ENCODE measurements at regions not wholly inside any gene's neighbourhood (a gene's known extent, or its start where the extent isn't known, plus 50 kb on each side); places are given as distances from the start of the nearest gene placed in this dataset.

DNA sequence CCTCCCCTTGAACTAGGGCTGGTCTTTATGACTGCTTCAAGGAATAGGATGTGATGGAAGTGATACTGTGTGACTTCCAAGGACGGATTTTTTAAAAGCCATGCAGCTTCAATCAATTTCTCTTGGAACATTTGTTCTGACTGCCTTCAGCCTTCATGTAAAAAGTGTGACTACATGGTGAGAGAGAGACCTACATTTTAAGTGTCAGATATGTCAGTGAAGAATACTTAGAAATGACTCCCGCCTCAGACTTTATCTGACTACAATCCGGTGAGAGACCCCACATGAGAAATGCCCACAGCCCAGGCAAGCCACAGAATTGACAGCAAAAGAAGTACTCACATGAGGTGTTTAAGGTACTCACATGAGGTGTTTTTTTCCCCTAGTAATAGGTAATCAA, 295.3 kb downstream of the KCNC2 start:
- POLR2A ChIA-PET, result no interaction called here
- TF ChIP-seq, protein P1, sequence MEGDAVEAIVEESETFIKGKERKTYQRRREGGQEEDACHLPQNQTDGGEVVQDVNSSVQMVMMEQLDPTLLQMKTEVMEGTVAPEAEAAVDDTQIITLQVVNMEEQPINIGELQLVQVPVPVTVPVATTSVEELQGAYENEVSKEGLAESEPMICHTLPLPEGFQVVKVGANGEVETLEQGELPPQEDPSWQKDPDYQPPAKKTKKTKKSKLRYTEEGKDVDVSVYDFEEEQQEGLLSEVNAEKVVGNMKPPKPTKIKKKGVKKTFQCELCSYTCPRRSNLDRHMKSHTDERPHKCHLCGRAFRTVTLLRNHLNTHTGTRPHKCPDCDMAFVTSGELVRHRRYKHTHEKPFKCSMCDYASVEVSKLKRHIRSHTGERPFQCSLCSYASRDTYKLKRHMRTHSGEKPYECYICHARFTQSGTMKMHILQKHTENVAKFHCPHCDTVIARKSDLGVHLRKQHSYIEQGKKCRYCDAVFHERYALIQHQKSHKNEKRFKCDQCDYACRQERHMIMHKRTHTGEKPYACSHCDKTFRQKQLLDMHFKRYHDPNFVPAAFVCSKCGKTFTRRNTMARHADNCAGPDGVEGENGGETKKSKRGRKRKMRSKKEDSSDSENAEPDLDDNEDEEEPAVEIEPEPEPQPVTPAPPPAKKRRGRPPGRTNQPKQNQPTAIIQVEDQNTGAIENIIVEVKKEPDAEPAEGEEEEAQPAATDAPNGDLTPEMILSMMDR (IDR thresholded peaks at IDR 0.05; ENCODE audit: low read depth, low read length), result no peak
- Histone ChIP-seq H3K9me3 (ENCODE audit: control insufficient read depth, insufficient read depth, low read length) (no peaks in the 10 kb centered on the region), H3K27ac (ENCODE audit: low read depth, low read length) (no peak overlapping the region), H3K4me3 (ENCODE audit: low read depth, low read length) (no peak overlapping the region), H3K27me3 (ENCODE audit: control insufficient read depth, insufficient read depth, low read length) (no peaks in the 10 kb centered on the region)
- CTCF ChIA-PET, result no interaction called here
- DNase-seq (ENCODE audit: low read depth, low spot score), result no peak

DNA sequence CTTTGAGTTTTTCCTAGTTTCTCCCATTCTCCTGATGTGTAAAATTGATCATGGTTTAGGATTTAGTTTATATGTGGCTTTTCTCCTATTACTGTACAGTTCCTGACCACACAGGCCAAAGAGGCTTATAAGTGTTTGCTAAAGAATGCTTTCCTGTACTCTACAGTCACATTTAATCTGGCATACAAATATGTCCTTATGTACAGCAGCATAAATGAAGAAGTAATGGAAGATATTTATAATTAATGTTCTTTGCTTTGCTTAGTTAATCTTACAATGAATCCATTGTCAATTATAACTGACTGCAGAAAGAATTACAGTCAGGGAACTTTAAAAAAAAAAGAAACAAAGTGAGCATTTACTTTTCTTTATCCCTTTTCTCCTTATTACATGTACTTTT, 293.9 kb downstream of the KCNC2 start:
- Histone ChIP-seq H3K27me3 (ENCODE audit: control insufficient read depth, insufficient read depth, low read length) (no peaks in the 10 kb centered on the region), H3K9me3 (ENCODE audit: control insufficient read depth, insufficient read depth, low read length) (no peaks in the 10 kb centered on the region), H3K27ac (ENCODE audit: low read depth, low read length) (no peak overlapping the region), H3K4me3 (ENCODE audit: low read depth, low read length) (no peak overlapping the region)
- POLR2A ChIA-PET, result no interaction called here
- TF ChIP-seq, protein P1 (IDR thresholded peaks at IDR 0.05; ENCODE audit: low read depth, low read length), result no peak
- DNase-seq (ENCODE audit: low read depth, low spot score), result no peak
- CTCF ChIA-PET, result no interaction called here

DNA sequence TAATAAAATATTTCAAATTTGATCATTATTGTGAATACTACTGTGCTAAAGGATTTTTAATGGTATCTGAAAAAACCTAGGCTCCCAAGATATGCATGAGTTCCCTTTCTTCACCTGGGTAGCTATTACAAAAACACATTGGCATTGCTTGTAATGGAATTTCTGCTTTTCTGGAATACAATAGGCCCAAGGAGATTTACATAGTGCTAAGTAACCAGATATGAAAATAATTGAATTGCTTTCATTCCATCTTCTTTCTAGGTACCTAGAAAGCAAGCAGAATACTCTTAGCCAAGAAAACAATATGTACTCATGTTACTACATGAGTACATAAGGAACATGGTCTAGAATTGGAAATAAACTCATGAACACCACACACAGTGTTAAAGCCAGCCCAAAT, 291.9 kb downstream of the KCNC2 start:
- no peak for DNase-seq (ENCODE audit: low read depth, low spot score)
- Histone ChIP-seq H3K27me3 (ENCODE audit: control insufficient read depth, insufficient read depth, low read length) (no peaks in the 10 kb centered on the region), H3K4me3 (ENCODE audit: low read depth, low read length) (no peak overlapping the region), H3K9me3 (ENCODE audit: control insufficient read depth, insufficient read depth, low read length) (no peaks in the 10 kb centered on the region; the same call in 1 of the 2 replicates), H3K27ac (ENCODE audit: low read depth, low read length) (no peak overlapping the region)
- TF ChIP-seq, protein P1 (IDR thresholded peaks at IDR 0.05; ENCODE audit: low read depth, low read length), result no peak
- ChIA-PET POLR2A (no interaction called here), CTCF (no interaction called here)

DNA sequence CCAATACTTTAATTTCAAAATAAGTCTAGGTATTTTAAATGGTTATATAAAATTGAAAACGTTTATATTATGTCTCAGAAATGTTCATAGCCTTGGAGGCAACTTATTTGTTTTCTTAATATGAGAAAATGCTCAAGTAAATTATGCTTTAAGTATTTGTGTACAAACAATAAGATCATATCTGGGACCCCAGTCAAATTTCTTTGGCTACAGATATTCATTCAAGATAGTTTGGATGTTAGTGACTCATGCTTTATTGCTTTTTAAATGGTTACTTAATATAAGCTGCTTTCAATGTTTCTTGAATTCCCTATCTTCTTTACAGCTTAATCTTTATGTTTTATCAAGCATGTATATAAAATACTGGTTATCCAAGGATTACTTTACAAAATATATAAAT, 291.3 kb downstream of the KCNC2 start:
- H3K9me3 ChIP-seq (ENCODE audit: control insufficient read depth, insufficient read depth, low read length), result no peaks in the 10 kb centered on the region; the same call in 1 of the 2 replicates
- POLR2A ChIA-PET, result no interaction called here
- H3K27ac ChIP-seq (ENCODE audit: low read depth, low read length), result no peak overlapping the region
- no peaks in the 10 kb centered on the region for H3K27me3 ChIP-seq (ENCODE audit: control insufficient read depth, insufficient read depth, low read length)
- DNase-seq (ENCODE audit: low read depth, low spot score), result no peak
- H3K4me3 ChIP-seq (ENCODE audit: low read depth, low read length), result no peak overlapping the region
- CTCF ChIA-PET, result no interaction called here
- TF ChIP-seq, protein P1 (IDR thresholded peaks at IDR 0.05; ENCODE audit: low read depth, low read length), result no peak

DNA sequence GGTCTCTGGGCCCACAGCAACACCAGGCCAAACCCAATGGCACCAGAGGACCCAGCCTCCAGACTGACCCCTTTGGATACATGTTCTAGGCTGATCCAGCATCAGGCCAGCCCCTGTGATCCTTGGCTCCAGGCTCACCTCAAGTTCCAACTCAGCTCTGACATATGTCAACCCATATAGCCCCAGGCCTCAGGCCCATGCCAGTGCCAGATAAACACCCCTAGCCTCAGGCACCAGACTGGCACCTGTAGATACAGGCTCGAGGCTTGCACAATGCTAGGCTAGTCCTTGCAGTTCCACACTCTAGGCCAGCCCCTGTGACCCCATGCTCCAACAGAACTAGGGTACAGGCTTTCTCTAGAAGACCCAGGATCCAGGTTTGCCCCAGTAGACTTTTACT, 287.5 kb downstream of the KCNC2 start:
- Histone ChIP-seq H3K9me3 (ENCODE audit: control insufficient read depth, insufficient read depth, low read length) (no peaks in the 10 kb centered on the region; the same call in 1 of the 2 replicates), H3K27ac (ENCODE audit: low read depth, low read length) (no peak overlapping the region), H3K27me3 (ENCODE audit: control insufficient read depth, insufficient read depth, low read length) (no peaks in the 10 kb centered on the region), H3K4me3 (ENCODE audit: low read depth, low read length) (no peak overlapping the region)
- ChIA-PET POLR2A (no interaction called here), CTCF (no interaction called here)
- TF ChIP-seq, protein P1 (IDR thresholded peaks at IDR 0.05; ENCODE audit: low read depth, low read length), result no peak
- no peak for DNase-seq (ENCODE audit: low read depth, low spot score)
